ENCODE measurements at regions not wholly inside any gene's neighbourhood (a gene's known extent, or its start where the extent isn't known, plus 50 kb on each side); places are given as distances from the start of the nearest gene placed in this dataset. TPM values are rescaled to one million over a fixed set of nuclear protein-coding genes. Genes with fewer than 3 reads are reported as not detected.

DNA sequence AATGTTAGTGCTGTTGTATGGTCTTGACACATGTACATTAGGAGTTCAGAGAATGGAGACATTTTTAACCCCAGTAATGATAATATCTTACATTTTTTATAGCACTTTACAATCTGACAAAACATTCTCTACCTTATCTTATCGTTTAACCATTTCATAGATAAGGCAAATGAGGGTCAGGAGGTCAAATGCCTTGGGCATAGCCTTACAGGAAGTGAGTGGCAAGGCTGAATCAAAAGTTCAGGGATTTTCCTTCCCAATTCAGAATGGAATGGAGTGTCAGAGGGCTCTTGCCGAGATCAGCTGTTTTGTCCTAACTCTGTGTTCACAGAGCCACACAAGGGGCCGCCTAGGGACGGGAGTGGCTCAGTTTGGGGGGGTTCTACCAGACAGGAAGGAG lies 57.6 kb upstream of the AK4 start:
- peaks cover 6% of the 10 kb centered on the region for H3K4me1 Mint-ChIP-seq

DNA sequence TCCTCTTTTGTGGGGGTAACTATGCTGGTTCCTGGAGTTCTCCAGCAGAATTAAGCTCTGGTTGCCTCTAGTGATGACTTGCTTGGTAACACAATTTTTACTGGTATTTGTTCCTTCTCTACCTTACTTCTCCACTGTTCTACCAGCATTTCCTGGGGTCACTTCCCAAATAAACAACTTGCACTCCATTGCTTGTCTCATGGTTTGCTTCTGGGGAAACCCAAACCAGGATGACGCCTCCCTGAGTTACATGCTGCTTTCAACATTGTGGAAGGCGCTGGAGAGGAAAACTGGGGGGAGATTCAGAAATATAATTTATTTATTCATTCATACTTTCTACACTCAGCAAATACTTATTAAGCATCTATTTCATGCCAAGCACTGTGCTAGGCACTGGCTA lies 55.3 kb upstream of the AK4 start:
- WGBS, 2 experiments (ENCODE audit: insufficient coverage in 1 of 2, insufficient read length in 1 of 2), result 100% methylated on average over 2 of the region's 2 CpGs; no CpG with 5 or more reads in 1 of the 2 experiments
- Mint-ChIP-seq H3K9me3 (peaks cover 10% of the 10 kb centered on the region), H3K4me1 (peaks cover 6% of the 10 kb centered on the region), H3K36me3 (ENCODE audit: low read depth) (no peaks in the 10 kb centered on the region), H3K27me3 (ENCODE audit: insufficient read depth) (peaks cover under 1% of the 10 kb centered on the region), H3K4me3 (no peak overlapping the region), H3K27ac (no peak overlapping the region)
- H3K27me3 ChIP-seq (ENCODE audit: control insufficient read depth, insufficient read depth, low read length, poor library complexity, severe bottlenecking), result no peaks in the 10 kb centered on the region
- TF ChIP-seq, protein P1, sequence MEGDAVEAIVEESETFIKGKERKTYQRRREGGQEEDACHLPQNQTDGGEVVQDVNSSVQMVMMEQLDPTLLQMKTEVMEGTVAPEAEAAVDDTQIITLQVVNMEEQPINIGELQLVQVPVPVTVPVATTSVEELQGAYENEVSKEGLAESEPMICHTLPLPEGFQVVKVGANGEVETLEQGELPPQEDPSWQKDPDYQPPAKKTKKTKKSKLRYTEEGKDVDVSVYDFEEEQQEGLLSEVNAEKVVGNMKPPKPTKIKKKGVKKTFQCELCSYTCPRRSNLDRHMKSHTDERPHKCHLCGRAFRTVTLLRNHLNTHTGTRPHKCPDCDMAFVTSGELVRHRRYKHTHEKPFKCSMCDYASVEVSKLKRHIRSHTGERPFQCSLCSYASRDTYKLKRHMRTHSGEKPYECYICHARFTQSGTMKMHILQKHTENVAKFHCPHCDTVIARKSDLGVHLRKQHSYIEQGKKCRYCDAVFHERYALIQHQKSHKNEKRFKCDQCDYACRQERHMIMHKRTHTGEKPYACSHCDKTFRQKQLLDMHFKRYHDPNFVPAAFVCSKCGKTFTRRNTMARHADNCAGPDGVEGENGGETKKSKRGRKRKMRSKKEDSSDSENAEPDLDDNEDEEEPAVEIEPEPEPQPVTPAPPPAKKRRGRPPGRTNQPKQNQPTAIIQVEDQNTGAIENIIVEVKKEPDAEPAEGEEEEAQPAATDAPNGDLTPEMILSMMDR (conservative IDR thresholded peaks at IDR 0.05), result no peak
- DNase-seq, result no peak
- H3K9me3 ChIP-seq (ENCODE audit: control insufficient read depth, low read length), result peaks cover 10% of the 10 kb centered on the region
- H3K27ac ChIP-seq (ENCODE audit: low read depth, low read length), result no peak overlapping the region
- H3K9ac ChIP-seq (ENCODE audit: extremely low read depth, low read length, poor library complexity, severe bottlenecking), result no peak overlapping the region
- H3K4me1 ChIP-seq (ENCODE audit: control insufficient read depth, insufficient read depth, low read length), result peaks cover 7% of the 10 kb centered on the region
- H3K36me3 ChIP-seq (ENCODE audit: control insufficient read depth, insufficient read depth, low read length), result no peaks in the 10 kb centered on the region
- H3K4me3 ChIP-seq (ENCODE audit: low read length), result no peak overlapping the region

More for the DNA sequence above, 57.6 kb upstream of the AK4 start:
- no peaks in the 10 kb centered on the region for H3K36me3 Mint-ChIP-seq (ENCODE audit: low read depth)
- Histone ChIP-seq H3K27me3 (ENCODE audit: control insufficient read depth, insufficient read depth, low read length, poor library complexity, severe bottlenecking) (no peaks in the 10 kb centered on the region), H3K27ac (ENCODE audit: low read depth, low read length) (no peak overlapping the region), H3K36me3 (ENCODE audit: control insufficient read depth, insufficient read depth, low read length) (no peaks in the 10 kb centered on the region), H3K4me1 (ENCODE audit: control insufficient read depth, insufficient read depth, low read length) (peaks cover 7% of the 10 kb centered on the region), H3K9ac (ENCODE audit: extremely low read depth, low read length, poor library complexity, severe bottlenecking) (no peak overlapping the region), H3K9me3 (ENCODE audit: control insufficient read depth, low read length) (peaks cover 21% of the 10 kb centered on the region), H3K4me3 (ENCODE audit: low read length) (no peak overlapping the region)
- no peak overlapping the region for H3K27ac Mint-ChIP-seq
- no peak for DNase-seq
- TF ChIP-seq, protein P1 (conservative IDR thresholded peaks at IDR 0.05), result no peak
- peaks cover 2% of the 10 kb centered on the region for H3K27me3 Mint-ChIP-seq (ENCODE audit: insufficient read depth)
- H3K4me3 Mint-ChIP-seq, result no peak overlapping the region
- peaks cover 17% of the 10 kb centered on the region for H3K9me3 Mint-ChIP-seq
- 80 to 100% methylated on average over 1 to 4 of the region's 4 CpGs for WGBS, 2 experiments (ENCODE audit: insufficient coverage in 1 of 2, insufficient read length in 1 of 2)

DNA sequence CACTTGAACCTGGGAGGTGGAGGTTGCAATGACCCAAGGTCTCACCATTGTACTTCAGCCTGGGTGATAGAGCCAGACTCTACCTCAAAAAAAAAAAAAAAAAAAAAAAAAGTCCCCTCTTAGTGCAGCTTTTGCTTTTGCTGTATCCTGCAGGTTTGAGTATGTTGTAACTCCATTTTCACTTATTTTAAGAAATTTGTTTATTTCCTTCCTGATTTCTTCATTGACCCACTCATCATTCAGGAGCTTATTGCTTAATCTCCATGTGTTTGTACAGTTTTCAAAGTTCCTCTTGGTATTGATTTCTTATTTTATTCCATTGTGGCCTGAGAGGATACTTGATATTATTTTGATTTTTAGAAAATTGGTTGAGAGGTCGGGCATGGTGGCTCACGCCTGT lies 50.9 kb upstream of the AK4 start:
- H3K4me1 Mint-ChIP-seq, result no peaks in the 10 kb centered on the region
- TF ChIP-seq, protein P1 (conservative IDR thresholded peaks at IDR 0.05), result no peak
- H3K27me3 Mint-ChIP-seq (ENCODE audit: insufficient read depth), result no peaks in the 10 kb centered on the region
- no peaks in the 10 kb centered on the region for H3K36me3 Mint-ChIP-seq (ENCODE audit: low read depth)
- no peak overlapping the region for H3K4me3 ChIP-seq (ENCODE audit: low read length)
- no peaks in the 10 kb centered on the region for H3K36me3 ChIP-seq (ENCODE audit: control insufficient read depth, insufficient read depth, low read length)
- peaks cover 6% of the 10 kb centered on the region for H3K9me3 ChIP-seq (ENCODE audit: control insufficient read depth, low read length)
- H3K4me1 ChIP-seq (ENCODE audit: control insufficient read depth, insufficient read depth, low read length), result no peaks in the 10 kb centered on the region
- no peak overlapping the region for H3K27ac Mint-ChIP-seq
- H3K9me3 Mint-ChIP-seq, result peaks cover 8% of the 10 kb centered on the region
- no peak overlapping the region for H3K9ac ChIP-seq (ENCODE audit: extremely low read depth, low read length, poor library complexity, severe bottlenecking)
- WGBS, 2 experiments (ENCODE audit: insufficient coverage in 1 of 2, insufficient read length in 1 of 2), result 87% methylated on average over 2 of the region's 2 CpGs; no CpG with 5 or more reads in 1 of the 2 experiments
- H3K27me3 ChIP-seq (ENCODE audit: control insufficient read depth, insufficient read depth, low read length, poor library complexity, severe bottlenecking), result no peaks in the 10 kb centered on the region
- H3K27ac ChIP-seq (ENCODE audit: low read depth, low read length), result no peak overlapping the region
- DNase-seq, result no peak
- no peak overlapping the region for H3K4me3 Mint-ChIP-seq

Small RNA genes in the stretch of these regions (microRNA-seq; reads per million reads assigned to microRNA genes)
- gene MIR101-1 (ENCODE audit: borderline microRNAs expressed), result 1.8 reads per million, percentile 7 among the genes with 10 or more reads in this experiment
- gene MIR3671 (ENCODE audit: borderline microRNAs expressed), result not detected
